ENCODE measurements at regions not wholly inside any gene's neighbourhood (a gene's known extent, or its start where the extent isn't known, plus 50 kb on each side); places are given as distances from the start of the nearest gene placed in this dataset.

GRCh38 chr5:116380621-116381020 is 194.0 kb downstream of the SEMA6A start:
- no peaks in the 10 kb centered on the region for H3K79me2 ChIP-seq (replicated peaks; ENCODE audit: insufficient read depth)
- Mint-ChIP-seq H3K27ac (no peak overlapping the region), H3K36me3 (ENCODE audit: low read depth) (no peaks in the 10 kb centered on the region), H3K9me3 (no peaks in the 10 kb centered on the region), H3K4me3 (no peak overlapping the region), H3K27me3 (ENCODE audit: insufficient read depth, low read depth, poor library complexity) (peaks cover 4% of the 10 kb centered on the region), H3K4me1 (peaks cover 12% of the 10 kb centered on the region)
- no peaks in the 10 kb centered on the region for H3K27me3 ChIP-seq (ENCODE audit: insufficient read depth)
- no peak for DNase-seq (ENCODE audit: low spot score)
- H3K4me1 ChIP-seq (ENCODE audit: insufficient read depth), result peaks cover 10% of the 10 kb centered on the region
- ATAC-seq, result no peak
- H3K27ac ChIP-seq (ENCODE audit: low read depth), result no peak overlapping the region
- no peaks in the 10 kb centered on the region for H3K36me3 ChIP-seq (ENCODE audit: insufficient read depth)
- H3K4me3 ChIP-seq, result no peak overlapping the region
- no peaks in the 10 kb centered on the region for H4K20me1 ChIP-seq (replicated peaks; ENCODE audit: insufficient read depth)
- H3K9me2 ChIP-seq (ENCODE audit: insufficient read depth), result no peaks in the 10 kb centered on the region
- TF ChIP-seq JUNB (IDR thresholded peaks at IDR 0.05; ENCODE audit: unreplicated experiment), result no peak
- no peak for TF ChIP-seq STAT1 (IDR thresholded peaks at IDR 0.05; ENCODE audit: unreplicated experiment)
- no peak for TF ChIP-seq POLR2AphosphoS5 (IDR thresholded peaks at IDR 0.05; ENCODE audit: low read depth)
- TF ChIP-seq ZNF114 (CRISPR knock-in tag; IDR thresholded peaks at IDR 0.05), result no peak
- no peak for TF ChIP-seq ZNF331 (CRISPR knock-in tag; IDR thresholded peaks at IDR 0.05; ENCODE audit: low read depth)
- TF ChIP-seq NANOG (IDR thresholded peaks at IDR 0.05; ENCODE audit: borderline replicate concordance), result no peak
- no peak for TF ChIP-seq EZH2phosphoT487 (IDR thresholded peaks at IDR 0.05; ENCODE audit: unreplicated experiment)
- no peak for TF ChIP-seq CTCF (conservative IDR thresholded peaks at IDR 0.05; ENCODE audit: low read depth in 2 of 2)
- no peak for TF ChIP-seq REST (IDR thresholded peaks at IDR 0.05; ENCODE audit: unreplicated experiment)
- H2AFZ ChIP-seq, result no peak overlapping the region
- H3K4me2 ChIP-seq, result no peak overlapping the region
- no peaks in the 10 kb centered on the region for H3F3A ChIP-seq (replicated peaks; ENCODE audit: low read depth)

- Histone ChIP-seq H3K79me2 (replicated peaks; ENCODE audit: insufficient read depth) (no peaks in the 10 kb centered on the region), H2AFZ (no peak overlapping the region), H3K27me3 (ENCODE audit: insufficient read depth) (no peaks in the 10 kb centered on the region), H3K4me3 (no peak overlapping the region), H3K9me2 (ENCODE audit: insufficient read depth) (no peaks in the 10 kb centered on the region), H3F3A (replicated peaks; ENCODE audit: low read depth) (no peaks in the 10 kb centered on the region), H3K4me1 (ENCODE audit: insufficient read depth) (peaks cover 10% of the 10 kb centered on the region), H3K27ac (ENCODE audit: low read depth) (no peak overlapping the region), H3K36me3 (ENCODE audit: insufficient read depth) (no peaks in the 10 kb centered on the region), H3K4me2 (no peak overlapping the region), H4K20me1 (replicated peaks; ENCODE audit: insufficient read depth) (no peaks in the 10 kb centered on the region)
- Mint-ChIP-seq H3K27me3 (ENCODE audit: insufficient read depth, low read depth, poor library complexity) (peaks cover 4% of the 10 kb centered on the region), H3K4me1 (peaks cover 12% of the 10 kb centered on the region), H3K9me3 (no peaks in the 10 kb centered on the region), H3K36me3 (ENCODE audit: low read depth) (no peaks in the 10 kb centered on the region), H3K27ac (no peak overlapping the region), H3K4me3 (no peak overlapping the region)
- no peak for DNase-seq (ENCODE audit: low spot score)
- ATAC-seq, result no peak
- TF ChIP-seq CTCF (conservative IDR thresholded peaks at IDR 0.05; ENCODE audit: low read depth in 2 of 2) (no peak), NANOG (IDR thresholded peaks at IDR 0.05; ENCODE audit: borderline replicate concordance) (no peak), JUNB (IDR thresholded peaks at IDR 0.05; ENCODE audit: unreplicated experiment) (no peak), EZH2phosphoT487 (IDR thresholded peaks at IDR 0.05; ENCODE audit: unreplicated experiment) (no peak), ETS1 (IDR thresholded peaks at IDR 0.05) (no peak)
Measured at GRCh38 chr5:116379306-116379705, 195.3 kb downstream of the SEMA6A start.

Measured in GM23338 (cell line).